Panc1 (cell line): ENCODE measurements at regions not wholly inside any gene's neighbourhood (a gene's known extent, or its start where the extent isn't known, plus 50 kb on each side); places are given as distances from the start of the nearest gene placed in this dataset.
"Not testable (repeated sequence)": the region's sequence is repeated elsewhere in the genome, so short reads cannot be mapped to it uniquely, and the experiment has no call there.

Experiments used
- POLR2AphosphoS5 ChIP-seq: IDR thresholded peaks from 2 replicates; pipeline ENCODE4 v1.6.1; 2012; ENCODE audit warnings: mild to moderate bottlenecking, low read depth, low read length, moderate library complexity
- SIN3A ChIP-seq: IDR thresholded peaks from 2 replicates; pipeline ENCODE4 v1.6.1; 2012; ENCODE audit warnings: low read depth, mild to moderate bottlenecking, low read length, moderate library complexity, borderline replicate concordance; ENCODE audit not compliant: insufficient read depth

DNA sequence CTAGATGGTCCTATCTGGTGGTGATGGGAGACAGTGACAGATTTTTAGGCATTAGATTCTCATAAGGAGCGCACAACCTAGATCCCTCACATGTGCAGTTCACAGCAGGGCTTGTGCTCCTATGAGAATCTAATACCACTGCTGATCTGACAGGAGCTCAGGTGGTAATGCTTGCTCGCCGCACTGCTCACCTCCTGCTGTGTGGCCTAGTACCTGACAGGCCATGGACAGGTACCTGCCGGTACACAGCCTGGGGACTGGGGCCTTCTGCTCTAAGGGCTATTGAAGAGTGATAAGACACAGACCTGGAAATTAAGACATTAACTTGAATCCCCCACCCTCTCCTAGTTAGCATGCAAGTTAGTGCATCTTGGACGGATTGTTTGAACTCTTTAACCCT, 64.4 kb downstream of the KLRB1 start:
- TF ChIP-seq POLR2AphosphoS5, SIN3A: not testable (repeated sequence)
